DMS114 treated with DMSO at 0.1 percent for 48 hours (cell line): ENCODE measurements at regions not wholly inside any gene's neighbourhood (a gene's known extent, or its start where the extent isn't known, plus 50 kb on each side); places are given as distances from the start of the nearest gene placed in this dataset.

Source experiments
- DNase-seq: peaks from one replicate; lab custom pipeline; 2025; ENCODE audit not compliant: unreplicated experiment; lab: John Stamatoyannopoulos, UW

DNA sequence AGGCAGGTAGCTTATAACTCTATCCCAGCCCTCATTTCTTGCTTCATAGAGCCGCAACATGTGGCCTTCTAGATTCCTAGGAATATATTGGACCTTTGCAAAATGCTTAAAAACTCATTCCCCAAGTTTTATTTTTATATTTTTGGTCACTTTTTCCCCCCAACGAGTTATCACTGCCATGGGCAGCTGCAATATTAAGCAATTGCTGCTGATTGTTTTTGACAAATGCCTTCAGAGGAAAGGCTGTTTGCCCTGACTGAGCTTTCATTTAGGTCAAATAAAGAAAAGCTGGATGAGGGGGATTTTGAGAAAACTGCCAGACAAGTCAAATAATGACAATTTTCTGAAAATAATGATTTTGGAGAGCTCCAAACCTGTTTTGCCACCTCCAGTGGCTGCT lies 976.9 kb upstream of the MBL2 start:
- no peak for DNase-seq

DNA sequence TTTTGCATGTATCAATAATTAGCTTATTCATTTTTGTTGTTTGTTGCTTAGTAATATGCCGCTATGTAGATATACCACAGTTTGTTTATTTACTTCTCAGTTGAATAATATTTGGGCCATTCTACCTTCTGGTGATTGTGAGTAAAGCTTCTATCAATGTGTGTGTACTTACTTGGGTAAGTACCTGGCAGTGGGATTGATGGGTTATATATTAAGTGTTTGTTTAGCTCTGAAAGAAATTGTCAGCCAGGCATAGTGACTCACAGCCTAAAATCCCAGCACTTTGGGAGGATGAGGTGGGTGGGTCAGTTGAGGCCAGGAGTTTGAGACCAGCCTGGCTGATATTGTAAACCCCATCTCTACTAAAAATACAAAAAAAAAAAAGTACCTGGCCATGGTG lies 975.7 kb upstream of the MBL2 start:
- no peak for DNase-seq

DNA sequence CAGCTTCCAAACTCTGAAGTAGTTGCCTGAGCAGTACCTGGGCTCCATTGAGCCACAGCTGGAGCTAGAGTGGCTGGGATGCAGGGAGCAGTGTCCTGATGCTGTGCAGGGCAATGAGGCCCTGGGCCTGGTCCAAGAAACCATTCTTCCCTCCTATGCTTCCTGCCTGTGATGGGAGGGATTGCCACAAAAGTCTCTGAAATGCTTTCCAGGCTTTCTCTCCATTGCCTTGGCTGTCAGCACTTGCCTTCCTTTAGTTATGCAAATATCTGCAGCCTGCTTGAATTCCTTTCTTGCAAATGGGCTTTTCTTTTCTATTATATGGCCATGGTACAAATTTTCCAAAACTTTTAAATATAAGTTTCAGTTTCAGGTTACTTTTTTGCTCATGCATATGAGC lies 972.2 kb upstream of the MBL2 start:
- DNase-seq, result no peak

DNA sequence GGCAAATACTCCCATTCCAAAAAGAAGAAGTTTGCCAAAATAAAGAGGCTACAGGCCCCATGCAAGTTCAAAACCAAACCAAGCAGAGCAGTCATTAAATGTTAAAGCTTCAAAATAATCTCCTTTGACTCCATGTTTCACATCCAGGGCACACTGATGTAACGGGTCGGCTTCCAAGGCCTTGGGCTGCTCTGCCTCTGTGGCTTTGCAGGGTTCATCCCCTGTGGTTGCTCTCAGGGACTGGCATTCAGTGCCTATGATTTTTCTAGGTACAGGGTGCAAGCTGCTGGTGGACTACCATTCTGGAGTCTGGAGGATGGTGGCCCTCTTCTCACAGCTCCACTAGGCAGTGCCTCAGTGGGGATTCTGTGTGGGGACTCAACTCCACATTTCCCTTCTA lies 971.6 kb upstream of the MBL2 start:
- DNase-seq, result no peak

DNA sequence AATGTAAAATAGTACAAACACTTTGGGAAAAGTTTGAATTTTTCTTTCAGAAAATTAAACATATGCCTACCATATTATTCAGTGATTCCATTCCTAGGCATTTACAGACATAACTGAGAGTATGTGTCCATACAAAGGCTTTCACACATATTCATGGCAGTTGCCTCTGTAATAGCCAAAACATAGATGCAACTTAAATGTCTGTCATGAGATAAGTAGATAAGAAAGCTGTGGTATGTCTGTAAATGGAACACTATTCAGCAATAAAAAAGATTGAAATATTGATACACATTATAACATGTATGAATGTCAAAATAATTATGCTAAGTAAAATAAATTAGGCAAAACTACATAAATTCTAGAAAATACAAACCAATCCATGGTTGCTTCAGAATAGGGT lies 964.5 kb upstream of the MBL2 start:
- no peak for DNase-seq

DNA sequence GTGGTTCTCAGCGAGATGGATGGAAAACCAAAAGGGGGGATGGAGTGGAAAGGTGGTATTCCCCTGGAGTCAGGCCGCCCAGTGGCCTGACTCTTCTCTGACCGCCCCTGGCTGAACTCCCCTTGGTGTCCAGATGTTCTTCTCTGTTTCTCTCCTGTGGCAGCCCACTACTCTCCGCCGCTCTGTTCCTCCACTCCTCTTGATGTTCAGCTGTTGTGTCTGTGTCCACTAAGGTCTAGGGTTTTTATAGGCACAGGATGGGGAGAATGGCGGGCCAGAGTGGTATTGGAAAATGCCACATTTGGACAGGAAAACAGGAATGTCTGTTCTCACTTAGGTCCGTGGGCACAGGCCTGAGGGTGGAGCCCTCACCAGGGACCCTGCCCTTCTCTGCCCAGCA lies 954.3 kb upstream of the MBL2 start:
- DNase-seq, result no peak

DNA sequence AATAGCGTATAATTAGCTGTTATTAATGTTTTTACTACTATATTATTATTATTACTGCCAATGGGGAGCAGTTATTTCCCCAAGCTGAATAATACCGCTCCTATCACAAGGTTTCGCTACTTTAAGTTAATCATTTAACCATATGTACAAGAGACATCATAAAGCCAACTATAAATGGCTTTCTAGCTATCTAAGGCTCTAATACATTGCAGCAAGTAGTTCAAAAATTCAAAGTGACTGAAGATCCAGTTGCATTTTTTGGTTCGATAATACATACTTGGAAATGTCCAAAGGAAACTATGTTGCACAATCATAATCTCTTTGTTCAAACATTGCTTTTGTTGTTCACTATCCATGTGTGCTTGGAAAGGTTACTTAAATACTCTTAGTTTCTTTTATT lies 952.0 kb upstream of the MBL2 start:
- no peak for DNase-seq

DNA sequence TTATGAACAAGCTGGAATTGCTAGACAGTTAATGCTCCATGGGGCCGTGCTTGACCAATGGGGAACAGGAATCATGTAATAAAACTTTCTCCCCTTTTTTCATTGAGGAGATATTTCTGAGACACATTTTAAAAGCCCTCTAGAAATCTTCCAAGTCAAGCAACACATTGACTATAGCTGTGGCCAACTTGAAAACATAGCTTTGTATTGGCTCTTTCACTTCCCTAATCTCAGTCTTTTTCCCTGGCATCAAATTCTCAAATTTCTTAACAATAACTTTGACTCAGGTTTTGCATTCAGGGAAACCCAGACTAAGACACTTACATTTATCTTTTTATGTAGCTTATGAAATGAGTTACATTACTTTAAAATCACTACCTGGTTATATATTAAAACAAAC lies 947.1 kb upstream of the MBL2 start:
- no peak for DNase-seq

DNA sequence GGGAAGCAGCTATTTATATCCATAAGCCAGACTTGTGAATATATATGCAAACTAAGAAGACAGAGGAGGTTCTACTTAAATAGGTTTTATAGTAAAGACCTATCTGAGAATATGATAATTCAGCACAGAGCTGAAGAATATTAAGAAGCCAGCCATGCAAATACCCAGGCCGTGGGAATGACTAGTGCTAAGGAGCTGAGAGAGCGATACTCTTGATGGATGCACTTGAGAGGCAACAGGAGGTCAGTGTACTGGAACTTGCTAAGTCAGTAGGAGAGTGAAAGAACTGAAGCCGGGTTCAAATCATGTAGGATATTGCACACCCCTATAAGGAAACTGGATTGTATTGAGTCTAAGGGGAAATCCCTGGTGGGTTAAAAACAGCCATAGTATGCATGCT lies 943.6 kb upstream of the MBL2 start:
- DNase-seq, result no peak

DNA sequence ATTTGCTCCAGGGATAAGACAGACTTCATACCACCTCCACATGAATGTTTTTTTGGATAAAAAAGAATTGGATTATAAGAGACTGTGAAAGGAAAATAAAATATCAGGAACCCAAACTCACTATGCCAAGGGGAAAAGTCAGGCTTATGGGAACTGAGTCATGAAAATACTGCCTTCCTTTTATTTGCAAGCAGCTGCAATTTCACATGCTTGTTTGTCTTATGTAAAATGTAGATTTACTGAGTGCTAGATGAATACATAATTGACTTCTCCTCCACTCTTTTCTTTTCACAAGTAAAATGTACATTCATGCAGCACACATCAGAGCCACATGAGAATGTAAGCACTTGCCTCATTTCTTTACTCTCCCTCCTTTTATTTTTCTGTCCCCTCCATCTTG lies 940.8 kb upstream of the MBL2 start:
- DNase-seq, result no peak

DNA sequence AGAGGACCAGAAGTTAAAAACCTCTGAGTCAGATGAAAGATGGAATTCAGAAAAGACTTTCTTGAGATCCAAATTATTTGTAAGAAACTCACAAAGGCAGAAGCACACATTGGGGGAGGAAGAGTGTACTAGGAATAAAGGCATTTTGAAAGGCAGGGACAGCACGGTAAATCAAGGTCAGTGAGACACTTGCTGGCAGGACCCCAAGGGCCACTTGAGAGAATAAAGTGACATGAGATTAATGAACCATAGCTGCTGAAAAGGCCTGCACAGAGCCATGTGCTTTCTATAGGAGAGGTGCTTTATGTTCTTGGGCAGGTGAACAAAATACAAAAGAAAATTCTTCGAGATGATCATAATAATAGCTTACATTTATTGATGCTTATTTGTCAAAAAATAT lies 929.9 kb upstream of the MBL2 start:
- no peak for DNase-seq

DNA sequence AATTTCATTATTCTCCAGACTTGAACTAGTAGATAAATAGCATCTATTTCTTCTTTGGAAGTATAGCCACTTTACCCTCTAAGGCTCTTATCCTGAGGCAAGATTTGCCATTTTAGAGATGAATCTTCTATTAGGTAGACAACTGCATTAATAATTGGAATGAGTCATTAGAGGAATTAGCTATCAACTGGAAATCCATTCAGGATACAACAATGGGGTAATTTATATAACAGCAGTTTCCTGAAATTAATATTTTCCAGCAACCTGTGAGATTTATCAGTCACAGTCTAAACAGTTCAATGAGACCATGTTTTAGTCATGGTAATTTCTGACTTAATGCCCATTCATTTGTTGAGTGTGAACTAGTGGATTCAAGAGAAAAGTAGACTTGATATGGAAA lies 928.6 kb upstream of the MBL2 start:
- DNase-seq, result no peak

DNA sequence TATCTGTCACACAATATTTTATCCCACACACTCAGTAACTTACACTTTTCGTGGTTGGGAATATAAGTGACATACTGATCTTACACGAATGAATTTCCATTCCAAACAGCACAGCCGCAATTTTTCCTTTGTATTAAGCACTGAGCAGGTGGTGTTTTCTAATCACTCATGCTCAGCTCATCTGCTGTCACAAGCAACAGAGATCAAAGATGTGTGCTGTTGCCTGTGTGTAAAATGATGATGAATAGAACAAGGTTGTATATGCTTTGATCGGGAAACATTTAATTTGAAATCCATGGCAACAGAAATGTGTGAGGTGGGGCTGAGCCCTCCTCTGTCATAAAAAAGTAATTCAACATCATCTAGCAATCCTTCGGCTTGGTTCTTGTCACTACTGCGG lies 927.7 kb upstream of the MBL2 start:
- no peak for DNase-seq

DNA sequence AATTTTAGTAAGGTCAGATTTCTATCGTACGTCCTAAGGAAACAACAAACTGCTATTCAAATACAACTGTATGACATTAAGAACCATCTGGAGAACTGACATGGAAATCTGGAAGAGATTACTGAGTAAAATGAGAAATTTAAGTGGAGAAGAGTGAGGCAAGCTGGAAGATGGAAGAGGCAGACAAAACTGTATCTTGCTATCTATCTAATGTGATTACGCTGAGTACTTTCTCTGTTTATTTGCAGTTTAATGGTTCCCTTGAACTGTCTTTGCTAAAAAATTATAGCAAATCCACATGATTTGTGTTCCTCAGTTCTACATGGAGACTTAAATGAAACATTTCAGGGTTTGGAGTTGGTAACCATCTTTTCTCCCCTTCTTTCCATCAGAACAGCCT lies 927.1 kb upstream of the MBL2 start:
- DNase-seq, result no peak

DNA sequence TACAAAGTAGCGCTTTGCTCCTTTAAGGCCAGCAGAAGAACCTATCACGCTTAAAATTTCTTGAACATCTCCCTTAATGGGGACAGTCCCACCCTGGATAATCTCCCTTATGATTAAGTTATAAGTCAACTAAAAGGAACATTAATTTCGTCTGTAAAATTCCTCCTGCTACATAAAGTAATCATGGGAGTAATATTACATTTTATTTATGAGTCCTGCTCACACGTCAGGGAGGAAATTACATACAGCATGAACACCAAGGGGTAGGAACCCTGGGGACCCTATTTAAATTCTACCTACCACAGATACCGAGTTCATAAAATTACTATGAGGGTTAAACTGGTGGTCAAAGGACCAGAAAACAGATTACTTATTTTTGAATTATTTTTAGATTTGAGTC lies 926.6 kb upstream of the MBL2 start:
- no peak for DNase-seq

DNA sequence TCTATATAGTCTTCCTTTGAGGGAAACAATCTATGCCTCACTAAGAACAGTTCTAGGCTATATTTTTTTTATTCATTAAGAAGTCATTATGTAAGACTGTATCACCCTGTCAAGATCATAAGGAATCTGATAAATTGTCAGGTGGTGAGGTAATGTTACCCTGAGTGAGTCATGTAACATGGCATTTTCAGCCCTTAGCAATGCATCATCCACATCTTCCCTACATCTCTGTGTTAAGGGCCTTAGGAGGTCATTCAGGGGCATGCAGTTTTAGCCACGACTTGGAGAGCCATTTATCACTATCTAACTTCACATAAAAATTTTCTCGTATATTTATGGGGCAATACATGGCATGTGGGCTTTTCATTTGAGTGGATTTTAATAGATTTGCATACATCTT lies 924.5 kb upstream of the MBL2 start:
- no peak for DNase-seq

DNA sequence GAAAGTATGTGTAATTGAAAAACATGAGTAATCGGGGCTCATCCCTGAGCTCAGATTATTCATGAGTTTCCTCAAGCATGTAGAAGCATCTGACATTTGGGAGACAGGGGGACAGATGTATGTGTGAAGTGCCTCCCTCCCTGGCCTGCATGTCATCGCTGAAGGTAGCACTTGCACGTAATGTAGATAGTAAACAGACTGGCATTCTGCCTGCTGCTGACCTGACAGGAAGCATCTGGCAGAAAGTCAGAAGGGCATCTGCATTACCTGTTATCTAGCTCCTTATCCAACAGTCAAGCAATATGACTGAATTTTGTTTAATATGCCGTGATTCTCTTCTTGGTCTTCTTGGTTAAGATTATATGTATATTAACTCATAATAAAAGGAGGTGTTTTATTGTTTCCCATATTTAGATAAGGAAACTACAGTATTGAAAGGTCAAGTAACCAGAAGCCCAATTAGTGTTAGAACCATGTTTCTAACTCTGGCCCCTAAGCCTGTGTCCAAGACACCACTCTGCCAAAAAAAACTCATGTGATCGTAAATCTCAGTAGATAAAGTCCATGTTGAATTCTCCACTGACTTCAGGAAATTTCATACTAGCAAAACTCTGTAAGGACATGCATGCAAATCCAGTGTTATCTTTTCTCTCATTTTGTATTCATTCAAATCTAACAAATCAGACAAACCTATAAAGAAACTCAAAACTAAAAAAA lies 918.1 kb upstream of the MBL2 start:
- DNase-seq, result no peak

DNA sequence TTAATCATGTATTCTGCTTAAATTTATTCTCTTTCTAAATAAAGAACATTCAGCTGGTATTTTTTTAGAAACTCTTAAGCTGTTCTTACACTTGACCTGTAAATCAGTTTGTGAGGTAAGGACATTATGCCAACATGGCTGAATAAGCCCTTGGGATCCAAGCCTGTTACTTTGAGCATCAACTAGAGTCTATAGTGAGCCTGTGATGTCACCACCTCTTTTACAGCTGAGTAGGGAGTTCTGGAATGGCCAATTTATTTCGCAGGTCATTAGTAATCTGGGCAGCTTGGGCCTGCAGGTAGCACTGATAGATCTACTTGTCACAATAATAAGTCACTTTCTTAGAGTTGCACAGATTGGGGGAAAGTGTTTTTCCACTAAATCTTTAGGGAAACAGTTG lies 915.2 kb upstream of the MBL2 start:
- DNase-seq, result no peak

DNA sequence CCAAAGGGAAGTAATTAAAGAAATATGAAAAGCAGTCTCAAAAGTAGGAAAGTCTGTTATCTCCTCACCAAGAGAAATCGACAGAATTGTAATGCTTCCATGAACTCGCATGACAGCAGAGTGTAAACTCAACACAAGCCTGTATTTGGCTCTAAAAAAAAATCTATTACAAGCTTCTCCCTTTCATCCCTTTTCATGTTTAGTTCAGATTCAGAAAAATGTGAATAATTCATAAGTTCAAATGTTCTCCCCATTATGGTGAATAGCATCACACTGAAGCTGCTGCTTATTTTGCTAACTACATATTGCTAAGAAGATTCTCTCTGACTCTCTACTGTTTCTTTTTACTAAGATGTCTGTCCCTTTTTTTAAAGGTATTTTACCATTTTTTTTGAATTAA lies 910.3 kb upstream of the MBL2 start:
- DNase-seq, result no peak

DNA sequence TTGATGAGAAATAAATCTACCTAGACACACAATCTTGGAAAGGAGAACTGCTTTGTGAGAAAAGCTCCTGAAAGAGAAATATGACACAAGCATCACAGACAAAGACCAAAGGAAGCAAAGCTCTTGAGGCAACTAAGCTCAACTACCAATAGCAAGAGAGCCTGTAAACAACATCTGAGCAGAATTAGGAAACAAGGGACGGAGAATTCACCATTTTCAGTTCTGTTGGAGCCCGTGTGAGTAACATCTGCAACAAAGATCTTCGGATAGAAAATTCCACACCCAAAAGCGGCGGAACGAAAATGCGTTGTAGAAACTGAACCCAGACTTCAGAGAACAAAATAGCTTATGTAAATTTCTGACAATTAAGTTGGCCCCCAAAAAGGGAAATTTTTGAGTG lies 909.9 kb upstream of the MBL2 start:
- no peak for DNase-seq

DNA sequence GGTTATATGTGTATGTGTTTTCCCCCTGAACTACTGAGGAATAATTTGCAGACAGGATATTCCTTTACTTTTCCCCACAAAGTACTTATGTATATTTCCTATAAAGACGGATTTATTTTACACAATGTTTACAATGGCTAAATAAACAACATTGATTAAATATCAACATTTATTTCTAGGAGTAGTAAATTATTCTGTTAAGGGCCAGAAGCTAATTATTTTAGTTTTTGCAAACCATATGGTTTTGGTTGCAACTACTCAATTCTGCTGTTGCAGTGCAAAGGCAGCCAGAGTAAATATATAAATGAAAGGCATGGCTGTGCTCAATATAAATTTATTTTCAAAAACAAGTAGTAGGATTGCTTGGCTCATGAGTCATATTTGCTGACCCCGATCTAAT lies 907.1 kb upstream of the MBL2 start:
- no peak for DNase-seq

DNA sequence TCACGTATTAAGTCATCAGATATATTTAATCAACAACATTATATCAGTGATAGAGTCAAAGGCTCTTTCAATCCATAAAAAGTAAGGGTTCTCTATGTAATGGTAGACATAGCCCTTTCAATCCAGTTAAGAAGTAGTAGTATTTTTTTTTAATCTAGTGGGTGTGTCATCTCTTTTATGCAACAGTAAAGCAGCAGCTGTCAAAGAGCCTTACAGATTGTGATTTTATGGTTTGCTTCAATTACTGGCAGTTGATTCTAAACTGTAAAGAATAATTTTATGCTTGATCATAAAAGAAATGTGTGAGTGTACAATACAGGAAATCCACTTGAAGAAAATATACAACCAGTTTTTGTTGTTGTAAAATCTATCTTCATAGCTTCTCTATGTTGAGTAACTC lies 902.6 kb upstream of the MBL2 start:
- no peak for DNase-seq

DNA sequence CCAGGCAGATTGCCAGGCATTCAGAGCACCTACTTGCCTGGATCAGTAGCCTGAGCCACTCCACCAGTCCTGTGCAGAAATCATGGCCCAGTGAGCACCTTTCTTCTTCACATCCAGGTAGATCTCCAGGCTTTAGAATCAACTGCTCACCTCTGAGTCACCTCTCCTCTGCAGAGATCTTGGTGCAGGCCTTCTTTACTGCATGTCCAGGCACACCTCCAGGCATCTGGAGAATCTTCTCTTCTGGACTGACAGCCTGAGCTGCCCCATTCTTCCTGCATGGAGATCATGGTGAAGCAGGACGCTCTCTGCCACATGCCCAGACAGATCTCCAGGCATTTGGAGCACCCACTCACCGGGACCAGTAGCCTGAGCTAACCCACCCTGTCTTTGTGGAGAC lies 894.5 kb upstream of the MBL2 start:
- no peak for DNase-seq
